IMR-90 (cell line): ENCODE measurements at regions not wholly inside any gene's neighbourhood (a gene's known extent, or its start where the extent isn't known, plus 50 kb on each side); places are given as distances from the start of the nearest gene placed in this dataset.

Source experiments
- ATAC-seq: fragments of 200-7000 bp; cut with Tn5 transposase; 2 replicates; pipeline ENCODE4 v1.9.1; 2020; ENCODE audit warnings: low read depth, mild to moderate bottlenecking, moderate library complexity
- BruUV-seq: library from RNA; stranded (reverse); fragments of 400-500 nt; replicated peaks from 2 replicates; lab custom pipeline; 2021; lab: Mats Ljungman, UMichigan
- CTCF ChIA-PET: fragments of 300-600 bp; formaldehyde crosslinking; extraction: SDS; loops from one replicate; lab custom pipeline; 2021; ENCODE audit warnings: antibody characterized with exemption; lab: Yijun Ruan, JAX
- POLR2A ChIA-PET: fragments of 300-600 bp; sonication (Branson Sonifier 250); formaldehyde crosslinking; loops from one replicate; lab custom pipeline; 2022; ENCODE audit warnings: antibody characterized with exemption; ENCODE audit not compliant: unreplicated experiment; lab: Charles Lee
- DNase-seq: peaks from one replicate; pipeline ENCODE4 v3.0.0; 2013
- H2AFZ ChIP-seq: replicated peaks from 2 replicates; pipeline ENCODE3; 2013; ENCODE audit warnings: low read length, mild to moderate bottlenecking; ENCODE audit not compliant: poor library complexity
- H2AK5ac ChIP-seq: 2 replicates; pipeline ENCODE4 v1.6.1; 2013; ENCODE audit warnings: low read depth, low read length, inconsistent platforms
- H2AK9ac ChIP-seq: replicated peaks from 2 replicates; pipeline ENCODE3; 2013; ENCODE audit warnings: mild to moderate bottlenecking, low read depth, low read length, moderate library complexity; ENCODE audit not compliant: poor library complexity
- H2BK120ac ChIP-seq: 2 replicates; pipeline ENCODE4 v1.6.1; 2013; ENCODE audit warnings: low read depth, low read length, inconsistent platforms
- H2BK15ac ChIP-seq: 3 replicates; pipeline ENCODE4 v1.6.1; 2013; ENCODE audit warnings: low read depth, low read length, inconsistent platforms
- H2BK20ac ChIP-seq: 2 replicates; pipeline ENCODE4 v1.6.1; 2013; ENCODE audit warnings: low read depth, mild to moderate bottlenecking, inconsistent platforms, low read length, moderate library complexity
- H2BK5ac ChIP-seq: 2 replicates; pipeline ENCODE4 v1.6.1; 2013; ENCODE audit warnings: mild to moderate bottlenecking, low read depth, low read length, inconsistent platforms; ENCODE audit not compliant: poor library complexity, severe bottlenecking
- H3K14ac ChIP-seq: replicated peaks from 2 replicates; pipeline ENCODE4 v1.6.1; 2013; ENCODE audit warnings: low read depth, low read length, inconsistent platforms
- H3K18ac ChIP-seq: 2 replicates; pipeline ENCODE4 v1.6.1; 2013; ENCODE audit warnings: low read depth, low read length, control low read depth
- H3K23ac ChIP-seq: 2 replicates; pipeline ENCODE4 v1.6.1; 2013; ENCODE audit warnings: low read depth, low read length, inconsistent platforms
- H3K27ac ChIP-seq: 2 replicates; pipeline ENCODE4 v1.5.1; 2013; ENCODE audit warnings: mild to moderate bottlenecking, control low read depth, low read length; ENCODE audit not compliant: insufficient read depth
- H3K27me3 ChIP-seq: 2 replicates; pipeline ENCODE4 v1.6.1; 2013; ENCODE audit warnings: low read length; ENCODE audit not compliant: control insufficient read depth, insufficient read depth
- H3K36me3 ChIP-seq: 2 replicates; pipeline ENCODE4 v1.6.1; 2013; ENCODE audit warnings: low read length, mixed read lengths; ENCODE audit not compliant: control insufficient read depth, insufficient read depth
- H3K4ac ChIP-seq: 2 replicates; pipeline ENCODE4 v1.6.1; 2013; ENCODE audit warnings: low read depth, low read length, inconsistent platforms
- H3K4me1 ChIP-seq: 2 replicates; pipeline ENCODE4 v1.6.1; 2013; ENCODE audit warnings: low read length, mixed read lengths; ENCODE audit not compliant: control insufficient read depth, insufficient read depth
- H3K4me2 ChIP-seq: 2 replicates; pipeline ENCODE4 v1.6.1; 2013; ENCODE audit warnings: low read depth, mild to moderate bottlenecking, control low read depth, low read length, moderate library complexity
- H3K4me3 ChIP-seq: 2 replicates; pipeline ENCODE4 v1.5.1; 2013; ENCODE audit warnings: low read depth, mild to moderate bottlenecking, control low read depth, low read length, moderate library complexity; ENCODE audit not compliant: insufficient read depth
- H3K56ac ChIP-seq: 2 replicates; pipeline ENCODE4 v1.6.1; 2013; ENCODE audit warnings: low read length, inconsistent platforms; ENCODE audit not compliant: insufficient read depth; ENCODE audit errors: extremely low read depth
- H3K79me1 ChIP-seq, 2 experiments: 2 replicates each; pipeline ENCODE4 v1.6.1; 2013; ENCODE audit warnings: low read length in 2 of 2, inconsistent platforms in 1 of 2, low read depth in 1 of 2
- H3K9ac ChIP-seq: 2 replicates; pipeline ENCODE4 v1.6.1; 2013; ENCODE audit warnings: low read depth, low read length, control low read depth
- H3K9me1 ChIP-seq: 2 replicates; pipeline ENCODE4 v1.6.1; 2013; ENCODE audit warnings: low read length, inconsistent platforms; ENCODE audit not compliant: insufficient read depth
- H3K9me3 ChIP-seq: 2 replicates; pipeline ENCODE4 v1.6.1; 2013; ENCODE audit warnings: low read length; ENCODE audit not compliant: control insufficient read depth, insufficient read depth
- H4K20me1 ChIP-seq: 2 replicates; pipeline ENCODE4 v1.6.1; 2013; ENCODE audit warnings: low read length, inconsistent platforms; ENCODE audit not compliant: insufficient read depth
- H4K5ac ChIP-seq: 2 replicates; pipeline ENCODE4 v1.6.1; 2013; ENCODE audit warnings: mild to moderate bottlenecking, low read depth, low read length, control low read depth
- H4K8ac ChIP-seq, 2 experiments: 2 replicates each; pipeline ENCODE4 v1.6.1; 2013; ENCODE audit warnings: low read depth in 2 of 2, low read length in 2 of 2, control low read depth in 1 of 2, inconsistent platforms in 1 of 2
- H4K91ac ChIP-seq: 2 replicates; pipeline ENCODE4 v1.6.1; 2013; ENCODE audit warnings: low read depth, low read length, inconsistent platforms; ENCODE audit not compliant: insufficient read depth
- BHLHE40 ChIP-seq: fragments of 150-350 bp; IDR thresholded peaks from 2 replicates; pipeline ENCODE4 v1.6.1; 2016; ENCODE audit warnings: mild to moderate bottlenecking, low read depth, low read length
- CEBPB ChIP-seq: IDR thresholded peaks from 2 replicates; pipeline ENCODE4 v1.6.1; 2012; ENCODE audit warnings: low read depth, low read length, improper control_type of control experiment
- CHD1 ChIP-seq: IDR thresholded peaks from 2 replicates; pipeline ENCODE4 v1.6.1; 2012; ENCODE audit warnings: low read depth, low read length, improper control_type of control experiment
- CTCF ChIP-seq: conservative IDR thresholded peaks from 2 replicates; pipeline ENCODE4 v1.5.1; 2012; ENCODE audit warnings: mild to moderate bottlenecking, low read depth, low read length, improper control_type of control experiment
- ELK1 ChIP-seq: fragments of 150-350 bp; IDR thresholded peaks from 2 replicates; pipeline ENCODE4 v1.6.1; 2016; ENCODE audit warnings: low read depth, mild to moderate bottlenecking, low read length, moderate library complexity, borderline replicate concordance
- FOS ChIP-seq: fragments of 150-350 bp; IDR thresholded peaks from 2 replicates; pipeline ENCODE4 v1.6.1; 2016; ENCODE audit warnings: low read depth, low read length
- MAFK ChIP-seq: IDR thresholded peaks from 2 replicates; pipeline ENCODE4 v1.6.1; 2012; ENCODE audit warnings: low read depth, low read length, improper control_type of control experiment
- MAZ ChIP-seq: IDR thresholded peaks from 2 replicates; pipeline ENCODE4 v1.6.1; 2012; ENCODE audit warnings: low read depth, mild to moderate bottlenecking, low read length, improper control_type of control experiment, moderate library complexity, borderline replicate concordance
- MXI1 ChIP-seq: IDR thresholded peaks from 2 replicates; pipeline ENCODE4 v1.6.1; 2012; ENCODE audit warnings: low read depth, mild to moderate bottlenecking, low read length, moderate library complexity, borderline replicate concordance
- NFE2L2 ChIP-seq: fragments of 150-350 bp; IDR thresholded peaks from 2 replicates; pipeline ENCODE4 v1.6.1; 2016; ENCODE audit warnings: low read depth, mild to moderate bottlenecking, low read length
- POLR2A ChIP-seq: IDR thresholded peaks from 2 replicates; pipeline ENCODE4 v1.6.1; 2012; ENCODE audit warnings: mild to moderate bottlenecking, low read depth, low read length
- RAD21 ChIP-seq: IDR thresholded peaks from 2 replicates; pipeline ENCODE4 v1.6.1; 2012; ENCODE audit warnings: low read length, improper control_type of control experiment
- RCOR1 ChIP-seq: IDR thresholded peaks from 2 replicates; pipeline ENCODE4 v1.6.1; 2012; ENCODE audit warnings: mild to moderate bottlenecking, low read length, improper control_type of control experiment; ENCODE audit not compliant: insufficient replicate concordance
- RFX5 ChIP-seq: IDR thresholded peaks from 2 replicates; pipeline ENCODE4 v1.8.0; 2012; ENCODE audit warnings: low read depth, mild to moderate bottlenecking, low read length, moderate library complexity
- SMC3 ChIP-seq: fragments of 150-350 bp; IDR thresholded peaks from 2 replicates; pipeline ENCODE4 v1.6.1; 2016; ENCODE audit warnings: low read depth, mild to moderate bottlenecking, antibody characterized with exemption, low read length, moderate library complexity
- USF2 ChIP-seq: fragments of 150-350 bp; IDR thresholded peaks from 2 replicates; pipeline ENCODE4 v1.6.1; 2017; ENCODE audit warnings: mild to moderate bottlenecking, antibody characterized with exemption, low read length, low read depth
- WGBS, 2 experiments: methylation state at CpG; one replicate each; pipeline versions ENCODE4 v1.1.5 to v1.1.7; 2013; ENCODE audit warnings: missing lambda C conversion rate in 2 of 2; ENCODE audit not compliant: insufficient read length in 1 of 2; ENCODE audit errors: extremely low coverage in 2 of 2; 5-methylcytosine and 5-hydroxymethylcytosine counted together
- dilution Hi-C: fragments of 300-500 bp; cut with HindIII; formaldehyde crosslinking; loops from one replicate; pipeline ENCODE4 v1.14.3; 2018; ENCODE audit warnings: low sequenced_read_pairs; ENCODE audit not compliant: unreplicated experiment
- in situ Hi-C: fragments of 300-500 bp; cut with MboI; formaldehyde crosslinking; loops from 3 replicates; pipeline ENCODE4 v1.14.3; 2019; ENCODE audit warnings: low sequenced_read_pairs, inconsistent platforms, mixed read lengths
- intact Hi-C: fragments of 100-400 bp; cut with micrococcal nuclease; formaldehyde crosslinking; loops from 2 replicates; pipeline ENCODE4 v1.10.0; 2022

- POLR2A ChIA-PET: no interaction called here
- H3K9me1 ChIP-seq: no peaks in the 10 kb centered on the region; the same call in 1 of the 2 replicates
- ATAC-seq (no peak), DNase-seq (no peak)
- H3K18ac ChIP-seq: no peak overlapping the region
- TF ChIP-seq USF2: no peak
- TF ChIP-seq RAD21: no peak
- TF ChIP-seq SMC3: no peak
- no peak for TF ChIP-seq RCOR1
- no peak for TF ChIP-seq ELK1
- no peak for TF ChIP-seq CEBPB
- TF ChIP-seq NFE2L2: no peak
- TF ChIP-seq CHD1: no peak
- no peak for TF ChIP-seq POLR2A
- no peak for TF ChIP-seq CTCF
- TF ChIP-seq RFX5: no peak
- TF ChIP-seq FOS: no peak
- TF ChIP-seq MXI1: no peak
- TF ChIP-seq BHLHE40: no peak
- no peak for TF ChIP-seq MAZ
- TF ChIP-seq MAFK: no peak
- dilution Hi-C loops (no loop called here), in situ Hi-C loops (loop anchor here (25.0 kb wide), 1 partner anchor 1162 kb away; no protein-coding TSS in a partner anchor), intact Hi-C loops (loop anchor here (10.0 kb wide), 2 partner anchors 265 to 1135 kb away; no protein-coding TSS in a partner anchor)
- no peak overlapping the region for H2BK120ac ChIP-seq
- H2BK15ac ChIP-seq: no peak overlapping the region
- CTCF ChIA-PET: no interaction called here
- H3K56ac ChIP-seq: no peak overlapping the region
- H4K20me1 ChIP-seq: no peaks in the 10 kb centered on the region
- no peak overlapping the region for H3K4me2 ChIP-seq
- no peak overlapping the region for H3K4ac ChIP-seq
- 89% methylated on average over 18 of the region's 27 CpGs; no CpG with 5 or more reads in 1 of the 2 experiments for WGBS, 2 experiments
- H3K36me3 ChIP-seq: no peaks in the 10 kb centered on the region
- H3K79me1 ChIP-seq: no peaks in the 10 kb centered on the region
- no peak overlapping the region for H2AFZ ChIP-seq
- H4K91ac ChIP-seq: no peak overlapping the region
- H4K8ac ChIP-seq: no peak overlapping the region
- H3K9me3 ChIP-seq: no peaks in the 10 kb centered on the region
- no peaks in the 10 kb centered on the region for H3K27me3 ChIP-seq
- H2AK9ac ChIP-seq: no peak overlapping the region
- BruUV-seq: no TSS peak
- H2AK5ac ChIP-seq: no peak overlapping the region
- H3K4me3 ChIP-seq: no peak overlapping the region
- no peak overlapping the region for H2BK5ac ChIP-seq
- H4K5ac ChIP-seq: no peak overlapping the region
- no peak overlapping the region for H2BK20ac ChIP-seq
- no peak overlapping the region for H3K14ac ChIP-seq
- H3K4me1 ChIP-seq: no peaks in the 10 kb centered on the region
- no peak overlapping the region for H3K23ac ChIP-seq
- no peak overlapping the region for H3K27ac ChIP-seq
- H3K9ac ChIP-seq: no peak overlapping the region
These were observed 110.8 kb upstream of the PAQR3 start for GRCh38 chr4:79049840-79050540.
